NCI-H82 treated with DMSO at 0.1 percent for 48 hours (cell line): ENCODE measurements at regions not wholly inside any gene's neighbourhood (a gene's known extent, or its start where the extent isn't known, plus 50 kb on each side); places are given as distances from the start of the nearest gene placed in this dataset.

Source experiments
- DNase-seq: peaks from one replicate; lab custom pipeline; 2025; ENCODE audit not compliant: unreplicated experiment; lab: John Stamatoyannopoulos, UW

GRCh38 chr10:21068026-21068656, 171.0 kb upstream of the NEBL start:
- no peak for DNase-seq

- peak; percentile 90 for DNase-seq
Measured at GRCh38 chr10:21065621-21066248, 168.6 kb upstream of the NEBL start.

- DNase-seq = no peak
Measured at GRCh38 chr10:21061982-21062381, 164.9 kb upstream of the NEBL start.

GRCh38 chr10:21061184-21061583, 164.1 kb upstream of the NEBL start:
- no peak for DNase-seq

- no peak for DNase-seq
Measured at GRCh38 chr10:21060626-21061025, 163.5 kb upstream of the NEBL start.

- no peak for DNase-seq
Measured at GRCh38 chr10:21057989-21058388, 160.9 kb upstream of the NEBL start.

GRCh38 chr10:21057436-21057835, 160.3 kb upstream of the NEBL start:
- no peak for DNase-seq

GRCh38 chr10:21056461-21056860, 159.3 kb upstream of the NEBL start:
- no peak for DNase-seq

GRCh38 chr10:21055339-21056135, 158.4 kb upstream of the NEBL start:
- no peak for DNase-seq

GRCh38 chr10:21053953-21054690, 157.0 kb upstream of the NEBL start:
- no peak for DNase-seq

GRCh38 chr10:21052709-21053104, 155.6 kb upstream of the NEBL start:
- DNase-seq = no peak

- no peak for DNase-seq
Measured at GRCh38 chr10:21052072-21052708, 155.1 kb upstream of the NEBL start.

GRCh38 chr10:21049482-21049881, 152.4 kb upstream of the NEBL start:
- DNase-seq = no peak

GRCh38 chr10:21048068-21048467, 151.0 kb upstream of the NEBL start:
- no peak for DNase-seq

- no peak for DNase-seq
Measured at GRCh38 chr10:21047511-21047910, 150.4 kb upstream of the NEBL start.

- no peak for DNase-seq
Measured at GRCh38 chr10:21047096-21047495, 150.0 kb upstream of the NEBL start.

- DNase-seq = no peak
Measured at GRCh38 chr10:21043044-21043443, 145.9 kb upstream of the NEBL start.

- no peak for DNase-seq
Measured at GRCh38 chr10:21042536-21042935, 145.4 kb upstream of the NEBL start.

- no peak for DNase-seq
Measured at GRCh38 chr10:21041763-21042458, 144.8 kb upstream of the NEBL start.

- DNase-seq = peak; percentile 19
Measured at GRCh38 chr10:21039721-21040120, 142.6 kb upstream of the NEBL start.
